GM19468 (cell line): ENCODE measurements at regions not wholly inside any gene's neighbourhood (a gene's known extent, or its start where the extent isn't known, plus 50 kb on each side); places are given as distances from the start of the nearest gene placed in this dataset.
"Not testable (repeated sequence)": the region's sequence is repeated elsewhere in the genome, so short reads cannot be mapped to it uniquely, and the experiment has no call there.

Experiments used
- ATAC-seq: cut with Tn5 transposase; IDR thresholded peaks from one replicate; pipeline ENCODE4 v1.9.1; 2021; ENCODE audit warnings: mild to moderate bottlenecking, moderate library complexity, moderate number of reproducible peaks; ENCODE audit not compliant: unreplicated experiment; ENCODE audit errors: extremely low read depth

DNA sequence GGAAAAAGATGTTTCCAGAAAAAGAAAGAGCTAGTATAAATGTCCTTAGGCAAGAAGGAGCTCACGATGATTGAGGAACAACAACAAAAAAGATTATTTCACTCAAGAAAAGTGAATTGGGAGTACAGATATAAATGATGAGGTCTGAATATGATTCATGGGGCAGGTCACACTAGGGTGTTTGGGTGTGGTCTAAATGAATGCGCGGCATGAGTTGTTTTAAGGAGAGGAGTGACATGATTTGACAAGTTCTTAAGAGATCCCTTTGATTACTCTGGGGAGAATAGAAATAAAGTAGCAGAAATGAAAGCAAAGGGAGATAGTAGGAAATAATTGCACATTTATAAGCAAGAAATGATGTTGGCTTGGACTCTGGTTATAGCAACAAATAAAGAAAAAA, 59.3 kb downstream of the NUTM2D start:
- ATAC-seq, result not testable (repeated sequence)

DNA sequence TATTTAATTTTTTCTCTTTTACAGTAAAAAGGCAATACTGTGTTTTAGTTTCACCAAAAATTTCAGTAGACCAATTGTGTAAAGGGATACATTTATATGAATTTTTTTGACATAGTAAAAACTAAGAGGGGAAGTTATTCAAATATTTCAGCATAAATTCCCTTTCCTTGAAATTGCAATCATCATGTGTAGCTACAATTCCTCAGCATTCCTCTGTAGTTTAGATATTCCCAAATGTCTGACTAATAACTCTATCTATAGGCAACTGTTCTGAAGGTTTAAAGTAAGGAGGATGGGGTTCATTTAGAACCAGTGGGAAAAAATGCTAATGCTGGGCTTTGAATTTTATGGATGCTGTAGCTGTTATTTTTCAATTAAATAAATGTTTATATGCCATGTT, 65.1 kb downstream of the NUTM2D start:
- ATAC-seq, result not testable (repeated sequence)

DNA sequence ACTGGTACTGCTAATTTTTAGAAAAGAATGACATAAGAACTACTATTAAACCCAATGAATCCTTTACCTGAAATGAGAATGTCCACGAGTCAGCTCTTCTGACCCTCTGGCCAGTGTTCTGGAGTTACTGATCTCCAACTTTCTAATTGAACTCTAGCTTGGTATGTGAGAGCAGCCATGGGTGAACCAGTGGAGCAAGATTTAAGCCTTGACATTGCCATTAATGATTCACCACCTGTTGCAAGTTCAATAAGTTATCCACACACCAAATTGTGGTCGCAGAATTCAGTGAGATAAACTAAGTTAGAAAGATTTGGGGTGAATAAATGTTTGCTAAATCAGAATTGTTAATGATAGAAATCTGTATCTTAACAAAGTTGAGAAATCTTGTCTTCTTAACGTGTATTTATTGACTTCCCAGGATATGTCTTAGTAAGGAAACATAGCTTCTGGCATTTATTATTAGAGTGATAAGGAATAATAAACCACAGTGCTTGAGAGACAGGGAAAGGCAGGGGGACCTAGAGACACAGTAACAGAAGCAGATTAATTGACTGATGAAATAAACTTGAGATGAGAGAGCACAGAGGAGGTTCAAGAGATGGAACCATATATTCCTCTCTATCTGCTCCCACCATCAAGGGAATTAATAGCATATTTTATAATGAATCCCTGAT, 67.3 kb downstream of the NUTM2D start:
- ATAC-seq, result not testable (repeated sequence)

DNA sequence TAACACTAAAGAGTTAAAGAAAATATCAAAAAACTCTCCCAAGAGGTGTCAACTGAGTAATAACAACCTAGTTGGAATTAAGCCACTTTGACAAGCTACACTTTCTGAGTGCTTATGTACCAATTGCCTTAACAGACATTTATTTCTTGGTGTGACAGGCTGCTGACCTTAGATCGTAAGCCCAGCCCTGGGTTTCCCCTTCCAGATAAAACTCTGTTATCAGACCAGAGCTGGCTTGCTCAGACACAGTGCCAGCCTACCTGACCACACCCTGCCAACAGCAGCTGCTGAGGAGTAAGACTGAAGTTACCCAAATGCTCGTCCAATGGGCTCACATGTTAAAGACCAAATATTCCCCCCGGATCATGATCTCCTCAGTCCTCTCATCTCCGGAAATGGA, 70.9 kb upstream of the MINPP1 start:
- not testable (repeated sequence) for ATAC-seq

DNA sequence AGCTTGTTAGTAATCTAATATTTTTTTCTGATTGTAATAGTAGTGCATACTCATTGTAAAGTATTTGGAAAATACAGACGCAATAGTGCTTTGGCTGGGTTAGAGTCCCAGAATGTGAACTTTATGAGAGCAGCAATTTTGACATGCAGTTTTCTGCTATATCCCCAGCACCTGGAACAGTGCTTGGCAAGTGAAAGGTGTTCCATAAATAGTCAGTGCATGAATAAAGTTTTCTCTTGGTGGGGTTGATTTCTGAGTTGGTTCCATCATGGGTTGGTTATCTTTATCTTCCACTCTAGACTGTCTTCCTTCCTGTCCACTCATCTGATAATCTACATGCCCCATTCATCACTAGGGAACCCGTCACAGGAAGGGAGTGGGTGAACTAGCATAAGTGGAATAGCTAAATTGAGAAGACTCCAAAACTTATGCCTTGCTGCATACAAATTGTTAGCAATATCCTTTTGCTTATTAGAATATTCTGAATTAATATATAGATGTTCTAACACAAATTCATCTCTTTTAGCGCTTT, 69.3 kb upstream of the MINPP1 start:
- ATAC-seq, result not testable (repeated sequence)

DNA sequence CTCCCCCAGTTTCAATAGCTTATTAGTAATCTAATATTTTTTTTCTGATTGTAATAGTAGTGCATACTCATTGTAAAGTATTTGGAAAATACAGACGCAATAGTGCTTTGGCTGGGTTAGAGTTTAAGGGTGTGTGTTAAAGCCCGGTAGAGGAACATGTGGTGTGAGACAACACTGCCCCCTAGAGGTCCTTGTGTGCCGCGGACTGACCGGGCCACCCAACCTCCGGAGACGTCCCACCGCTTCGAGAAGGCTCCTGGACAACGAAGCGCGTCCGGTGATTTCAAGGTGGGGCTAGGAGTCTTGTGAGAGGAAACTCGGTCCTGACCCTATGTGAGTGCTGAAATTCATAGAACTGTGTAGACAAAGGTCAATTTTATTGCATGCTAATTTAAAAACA, 68.6 kb upstream of the MINPP1 start:
- peak; percentile 58 for ATAC-seq

DNA sequence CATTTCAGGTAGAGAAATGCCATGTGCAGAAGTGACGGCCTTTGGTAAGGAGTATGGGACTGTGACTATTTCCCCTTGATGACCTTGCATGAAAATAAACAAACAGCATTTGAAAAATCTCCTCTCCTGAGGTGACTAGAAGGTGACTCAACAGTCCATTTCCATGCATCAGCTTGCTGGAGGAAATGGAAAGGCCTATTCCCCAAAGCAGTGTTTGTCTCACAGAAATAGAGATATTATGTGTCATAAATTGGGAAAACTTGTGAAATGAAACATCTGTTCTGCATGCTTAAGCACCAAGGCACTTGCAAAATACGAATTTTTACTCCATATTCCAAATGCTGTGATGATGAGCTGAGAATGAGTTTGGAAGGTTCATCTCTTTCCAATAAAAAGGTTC, 67.2 kb upstream of the MINPP1 start:
- ATAC-seq, result not testable (repeated sequence)
